NT2/D1 (cell line): ENCODE measurements at regions not wholly inside any gene's neighbourhood (a gene's known extent, or its start where the extent isn't known, plus 50 kb on each side); places are given as distances from the start of the nearest gene placed in this dataset.
"Not testable (repeated sequence)": the region's sequence is repeated elsewhere in the genome, so short reads cannot be mapped to it uniquely, and the experiment has no call there.

Experiments used
- YY1 ChIP-seq: IDR thresholded peaks from 2 replicates; pipeline ENCODE4 v1.6.1; 2011; ENCODE audit not compliant: insufficient read length, insufficient read depth
- ZNF274 ChIP-seq: IDR thresholded peaks from 2 replicates; pipeline ENCODE4 v1.6.1; 2011; ENCODE audit warnings: mild to moderate bottlenecking, low read depth, low read length

GRCh38 chr7:65800191-65800590, 72.7 kb upstream of the VKORC1L1 start:
- TF ChIP-seq YY1, ZNF274: not testable (repeated sequence)
